Upper lobe of right lung (tissue), 1 donor: ENCODE measurements at regions not wholly inside any gene's neighbourhood (a gene's known extent, or its start where the extent isn't known, plus 50 kb on each side); places are given as distances from the start of the nearest gene placed in this dataset.
"Not testable (repeated sequence)": the region's sequence is repeated elsewhere in the genome, so short reads cannot be mapped to it uniquely, and the experiment has no call there.

Experiments used
- ATAC-seq: fragments of 200-7000 bp; cut with Tn5 transposase; one replicate; pipeline ENCODE4 v1.9.1; 2020; ENCODE audit warnings: mild to moderate bottlenecking, moderate library complexity
- DNase-seq: peaks from one replicate; pipeline ENCODE4 v3.0.0-alpha.2; 2020
- H3K27ac ChIP-seq: fragments of 200-600 bp; one replicate; pipeline ENCODE4 v1.8.0; 2022
- H3K27me3 ChIP-seq: fragments of 200-600 bp; one replicate; pipeline ENCODE4 v1.8.0; 2022; ENCODE audit warnings: mild to moderate bottlenecking
- H3K36me3 ChIP-seq: fragments of 200-600 bp; one replicate; pipeline ENCODE4 v1.8.0; 2022
- H3K4me1 ChIP-seq: fragments of 200-600 bp; one replicate; pipeline ENCODE4 v1.8.0; 2022
- H3K4me3 ChIP-seq: fragments of 200-600 bp; one replicate; pipeline ENCODE4 v1.8.0; 2022; ENCODE audit warnings: mild to moderate bottlenecking
- H3K9me3 ChIP-seq: fragments of 200-600 bp; one replicate; pipeline ENCODE4 v1.8.0; 2022
- CTCF ChIP-seq: fragments of 200-600 bp; IDR thresholded peaks from one replicate; pipeline ENCODE4 v1.8.0; 2022; ENCODE audit warnings: antibody characterized with exemption
- intact Hi-C: fragments of 100-400 bp; cut with DNase I; formaldehyde crosslinking; loops from one replicate; pipeline ENCODE4 v1.11.0; 2022
- donor health status: DM: no; HTN: yes; CAD: no; lungs with severe emphysema.

DNA sequence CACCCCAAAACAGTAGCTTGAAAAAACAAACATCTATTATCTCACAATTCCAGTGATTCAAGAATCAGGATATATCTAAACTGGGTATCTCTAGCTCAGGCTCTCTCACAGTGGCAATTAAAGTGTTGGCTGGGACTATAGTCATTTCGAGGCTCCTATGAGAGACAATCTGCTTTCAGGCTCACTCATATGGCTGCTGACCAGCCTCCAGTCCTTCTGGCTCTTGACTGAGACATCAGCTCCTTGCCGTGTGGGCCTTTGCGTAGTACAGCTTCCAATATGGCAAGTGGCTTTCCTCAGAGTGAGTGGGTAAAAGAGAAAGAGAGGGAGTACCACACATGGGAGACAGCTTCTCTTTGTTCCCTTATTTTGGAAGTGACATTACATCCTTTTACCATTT is 327.2 kb downstream of the CENPW start:
- intact Hi-C loops = no loop called here
- no peaks in the 10 kb centered on the region for H3K4me1 ChIP-seq
- no peak for DNase-seq

GRCh38 chr6:126667728-126668127 is 327.8 kb downstream of the CENPW start:
- intact Hi-C loops = no loop called here

More for the DNA sequence above, 327.2 kb downstream of the CENPW start:
- Histone ChIP-seq H3K36me3 (no peaks in the 10 kb centered on the region), H3K9me3 (no peaks in the 10 kb centered on the region), H3K27me3 (no peaks in the 10 kb centered on the region), H3K27ac (no peak overlapping the region), H3K4me3 (no peak overlapping the region)
- TF ChIP-seq CTCF = no peak
- no peak for ATAC-seq

GRCh38 chr6:126672649-126673048 is 332.7 kb downstream of the CENPW start:
- Histone ChIP-seq H3K4me1 (no peaks in the 10 kb centered on the region), H3K27me3 (no peaks in the 10 kb centered on the region), H3K27ac (no peak overlapping the region), H3K4me3 (no peak overlapping the region), H3K9me3 (no peaks in the 10 kb centered on the region), H3K36me3 (no peaks in the 10 kb centered on the region)
- DNase-seq (no peak), ATAC-seq (no peak)
- no peak for TF ChIP-seq CTCF
- intact Hi-C loops = no loop called here

More at GRCh38 chr6:126667728-126668127, 327.8 kb downstream of the CENPW start:
- no peak overlapping the region for H3K27ac ChIP-seq
- DNase-seq = no peak
- ATAC-seq = no peak
- H3K4me3 ChIP-seq = no peak overlapping the region
- no peak for TF ChIP-seq CTCF
- no peaks in the 10 kb centered on the region for H3K9me3 ChIP-seq
- H3K4me1 ChIP-seq = no peaks in the 10 kb centered on the region
- no peaks in the 10 kb centered on the region for H3K36me3 ChIP-seq
- no peaks in the 10 kb centered on the region for H3K27me3 ChIP-seq

DNA sequence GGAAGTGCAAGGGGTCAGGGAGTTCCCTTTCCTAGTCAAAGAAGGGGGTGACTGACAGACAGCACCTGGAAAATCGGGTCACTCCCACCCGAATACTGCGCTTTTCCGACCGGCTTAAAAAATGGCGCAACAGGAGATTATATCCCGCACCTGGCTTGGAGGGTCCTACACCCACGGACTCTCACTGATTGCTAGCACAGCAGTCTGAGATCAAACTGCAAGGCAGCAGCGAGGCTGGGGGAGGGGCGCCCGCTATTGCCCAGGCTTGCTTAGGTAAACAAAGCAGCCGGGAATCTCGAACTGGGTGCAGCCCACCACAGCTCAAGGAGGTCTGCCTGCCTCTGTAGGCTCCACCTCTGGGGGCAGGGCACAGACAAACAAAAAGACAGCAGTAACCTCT is 333.8 kb downstream of the CENPW start:
- H3K27me3 ChIP-seq, H3K9me3 ChIP-seq, H3K4me3 ChIP-seq, H3K4me1 ChIP-seq, intact Hi-C loops, DNase-seq, ATAC-seq, H3K27ac ChIP-seq, H3K36me3 ChIP-seq: not testable (repeated sequence)

GRCh38 chr6:126682440-126682839 is 342.5 kb downstream of the CENPW start:
- intact Hi-C loops = no loop called here
- H3K36me3 ChIP-seq = no peaks in the 10 kb centered on the region
- TF ChIP-seq CTCF = no peak
- no peak for DNase-seq
- H3K4me3 ChIP-seq = no peak overlapping the region
- H3K27ac ChIP-seq = no peak overlapping the region
- H3K9me3 ChIP-seq = no peaks in the 10 kb centered on the region
- ATAC-seq = no peak
- H3K4me1 ChIP-seq = no peaks in the 10 kb centered on the region
- no peaks in the 10 kb centered on the region for H3K27me3 ChIP-seq

DNA sequence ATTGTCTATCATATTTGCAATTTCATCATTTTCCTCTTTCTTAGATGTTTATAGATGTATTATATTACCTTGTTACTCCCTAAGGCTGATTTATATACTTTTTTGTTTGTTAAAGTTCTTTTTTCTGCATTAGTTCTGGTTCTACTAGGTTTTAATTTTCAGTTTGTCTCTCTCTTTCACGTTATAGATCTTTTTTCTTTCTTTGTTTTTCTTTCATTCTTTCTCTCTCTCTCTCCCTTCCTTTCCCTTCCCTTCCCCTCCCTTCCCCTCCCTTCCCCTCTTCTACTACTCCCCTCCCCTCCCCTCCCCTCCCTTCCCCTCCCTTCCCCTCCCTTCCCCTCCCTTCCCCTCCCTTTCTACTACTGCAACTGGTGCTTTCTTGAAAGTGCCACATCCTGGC is 345.3 kb downstream of the CENPW start:
- DNase-seq = no peak
- no peak for TF ChIP-seq CTCF
- intact Hi-C loops = no loop called here

More for the DNA sequence above, 345.3 kb downstream of the CENPW start:
- H3K9me3 ChIP-seq = no peaks in the 10 kb centered on the region
- H3K27me3 ChIP-seq = no peaks in the 10 kb centered on the region
- H3K4me3 ChIP-seq = no peak overlapping the region
- H3K27ac ChIP-seq = no peak overlapping the region
- no peaks in the 10 kb centered on the region for H3K4me1 ChIP-seq
- ATAC-seq = no peak
- H3K36me3 ChIP-seq = no peaks in the 10 kb centered on the region
